H9 (cell line): ENCODE measurements at regions not wholly inside any gene's neighbourhood (a gene's known extent, or its start where the extent isn't known, plus 50 kb on each side); places are given as distances from the start of the nearest gene placed in this dataset.

ENCODE experiments used
- DNase-seq: peaks from one replicate; pipeline ENCODE4 v3.0.0-alpha.2; 2017
- H2AFZ ChIP-seq: one replicate; pipeline ENCODE4 v1.6.1; 2013; ENCODE audit warnings: mild to moderate bottlenecking, low read length, control low read depth, moderate library complexity
- H2AK5ac ChIP-seq: 2 replicates; pipeline ENCODE4 v1.6.1; 2013; ENCODE audit warnings: low read length, control low read depth, mixed read lengths; ENCODE audit not compliant: insufficient read length
- H2BK120ac ChIP-seq: one replicate; pipeline ENCODE4 v1.6.1; 2013; ENCODE audit warnings: low read depth, mild to moderate bottlenecking, low read length, control low read depth, inconsistent platforms; ENCODE audit not compliant: poor library complexity, severe bottlenecking
- H2BK12ac ChIP-seq: 2 replicates; pipeline ENCODE4 v1.6.1; 2013; ENCODE audit warnings: low read length, control low read depth, mixed read lengths, low read depth; ENCODE audit not compliant: insufficient read length
- H2BK15ac ChIP-seq: 2 replicates; pipeline ENCODE4 v1.6.1; 2013; ENCODE audit warnings: low read depth, low read length, control low read depth
- H2BK20ac ChIP-seq: one replicate; pipeline ENCODE4 v1.6.1; 2013; ENCODE audit warnings: low read depth, mild to moderate bottlenecking, low read length, control low read depth, inconsistent platforms; ENCODE audit not compliant: poor library complexity, severe bottlenecking
- H2BK5ac ChIP-seq: 2 replicates; pipeline ENCODE4 v1.6.1; 2013; ENCODE audit warnings: low read length, control low read depth, mixed read lengths; ENCODE audit not compliant: insufficient read length
- H3K14ac ChIP-seq: 2 replicates; pipeline ENCODE4 v1.6.1; 2013; ENCODE audit warnings: low read length, control low read depth; ENCODE audit not compliant: insufficient read depth
- H3K18ac ChIP-seq: 2 replicates; pipeline ENCODE4 v1.6.1; 2013; ENCODE audit warnings: low read depth, mild to moderate bottlenecking, mixed read lengths, low read length, control low read depth; ENCODE audit not compliant: insufficient read length
- H3K23ac ChIP-seq: 2 replicates; pipeline ENCODE4 v1.6.1; 2013; ENCODE audit warnings: low read length, control low read depth, mixed read lengths, low read depth; ENCODE audit not compliant: insufficient read length
- H3K23me2 ChIP-seq: 2 replicates; pipeline ENCODE4 v1.6.1; 2013; ENCODE audit warnings: low read depth, mild to moderate bottlenecking, mixed read lengths, low read length, control low read depth; ENCODE audit not compliant: insufficient read length, poor library complexity, severe bottlenecking
- H3K27ac ChIP-seq: 2 replicates; pipeline ENCODE4 v1.5.1; 2013; ENCODE audit warnings: low read length, control low read depth, mixed read lengths, low read depth; ENCODE audit not compliant: insufficient read length
- H3K27me3 ChIP-seq: 2 replicates; pipeline ENCODE4 v1.6.1; 2013; ENCODE audit warnings: low read length, control low read depth, inconsistent platforms; ENCODE audit not compliant: insufficient read depth
- H3K4ac ChIP-seq: 2 replicates; pipeline ENCODE4 v1.6.1; 2013; ENCODE audit warnings: low read depth, mild to moderate bottlenecking, control low read depth, inconsistent platforms, low read length, moderate library complexity
- H3K4me1 ChIP-seq: 2 replicates; pipeline ENCODE4 v1.6.1; 2013; ENCODE audit warnings: low read length, control low read depth, inconsistent platforms; ENCODE audit not compliant: insufficient read depth
- H3K4me2 ChIP-seq: 2 replicates; pipeline ENCODE4 v1.6.1; 2013; ENCODE audit warnings: low read length, control low read depth, mixed read lengths; ENCODE audit not compliant: insufficient read length, insufficient read depth
- H3K56ac ChIP-seq: 2 replicates; pipeline ENCODE4 v1.6.1; 2013; ENCODE audit warnings: low read depth, mild to moderate bottlenecking, mixed read lengths, low read length, control low read depth; ENCODE audit not compliant: insufficient read length
- H3K79me1 ChIP-seq: 2 replicates; pipeline ENCODE4 v1.6.1; 2013; ENCODE audit warnings: low read depth, mild to moderate bottlenecking, moderate library complexity, low read length, control low read depth, inconsistent platforms; ENCODE audit not compliant: insufficient read depth, poor library complexity, severe bottlenecking
- H3K79me2 ChIP-seq: 2 replicates; pipeline ENCODE4 v1.6.1; 2013; ENCODE audit warnings: low read length, control low read depth, inconsistent platforms; ENCODE audit not compliant: insufficient read depth
- H3K9ac ChIP-seq: 2 replicates; pipeline ENCODE4 v1.6.1; 2013; ENCODE audit warnings: low read length, control low read depth, mixed read lengths; ENCODE audit not compliant: insufficient read length; ENCODE audit errors: extremely low read depth
- H3K9me3 ChIP-seq: one replicate; pipeline ENCODE4 v1.6.1; 2013; ENCODE audit warnings: low read depth, low read length, inconsistent platforms; ENCODE audit not compliant: control insufficient read depth
- H3T11ph ChIP-seq: one replicate; pipeline ENCODE4 v1.6.1; 2013; ENCODE audit warnings: mild to moderate bottlenecking, low read length, control low read depth, inconsistent platforms
- H4K20me1 ChIP-seq: one replicate; pipeline ENCODE4 v1.6.1; 2013; ENCODE audit not compliant: control insufficient read depth, insufficient read length, insufficient read depth
- H4K5ac ChIP-seq: 2 replicates; pipeline ENCODE4 v1.6.1; 2013; ENCODE audit warnings: low read depth, mild to moderate bottlenecking, mixed read lengths, low read length, control low read depth; ENCODE audit not compliant: insufficient read length
- H4K8ac ChIP-seq: replicated peaks from 2 replicates; pipeline ENCODE4 v1.6.1; 2013; ENCODE audit warnings: low read length, control low read depth, mixed read lengths, low read depth; ENCODE audit not compliant: insufficient read length
- H4K91ac ChIP-seq: 2 replicates; pipeline ENCODE4 v1.6.1; 2013; ENCODE audit warnings: low read depth, mild to moderate bottlenecking, moderate library complexity, mixed read lengths, low read length, control low read depth; ENCODE audit not compliant: insufficient read length
- H3K27ac Mint-ChIP-seq, 3 experiments: 2 replicates in 2 of 3; 3 replicates in 1 of 3; pipeline ENCODE4 v1.8.0; 2020 to 2021; ENCODE audit warnings: mixed read lengths in 3 of 3, mild to moderate bottlenecking in 1 of 3, moderate library complexity in 1 of 3
- H3K27me3 Mint-ChIP-seq: 2 replicates; pipeline ENCODE4 v1.8.0; 2021; ENCODE audit warnings: low read depth, mild to moderate bottlenecking, moderate library complexity, mixed read lengths
- H3K36me3 Mint-ChIP-seq, 3 experiments: 2 replicates in 2 of 3; 3 replicates in 1 of 3; pipeline ENCODE4 v1.8.0; 2020 to 2021; ENCODE audit warnings: low read depth in 3 of 3, mixed read lengths in 3 of 3; ENCODE audit not compliant: insufficient read depth in 1 of 3
- H3K4me1 Mint-ChIP-seq, 2 experiments: 2 replicates each; pipeline ENCODE4 v1.8.0; 2020; ENCODE audit warnings: mixed read lengths in 2 of 2
- H3K4me3 Mint-ChIP-seq, 2 experiments: 2 replicates in 1 of 2; 3 replicates in 1 of 2; pipeline ENCODE4 v1.8.0; 2020 to 2021; ENCODE audit warnings: mild to moderate bottlenecking in 2 of 2, mixed read lengths in 2 of 2, moderate library complexity in 1 of 2
- H3K9me3 Mint-ChIP-seq, 2 experiments: 2 replicates in 1 of 2; 3 replicates in 1 of 2; pipeline ENCODE4 v1.8.0; 2020; ENCODE audit warnings: mild to moderate bottlenecking in 2 of 2, mixed read lengths in 2 of 2, moderate library complexity in 1 of 2
- WGBS: extraction: QIAGEN DNeasy Blood & Tissue Kit; methylation state at CpG from one replicate; pipeline ENCODE4 v1.1.7; 2013; ENCODE audit warnings: missing lambda C conversion rate, low lambda C conversion rate, mixed read lengths; ENCODE audit not compliant: insufficient read length; ENCODE audit errors: extremely low coverage; 5-methylcytosine and 5-hydroxymethylcytosine counted together
- TF ChIP-seq, protein P1 (sequence below): fragments of 200-600 bp; sonication (generic); conservative IDR thresholded peaks from 3 replicates; pipeline ENCODE4 v1.8.0; 2021; ENCODE audit warnings: antibody characterized with exemption, mild to moderate bottlenecking

DNA sequence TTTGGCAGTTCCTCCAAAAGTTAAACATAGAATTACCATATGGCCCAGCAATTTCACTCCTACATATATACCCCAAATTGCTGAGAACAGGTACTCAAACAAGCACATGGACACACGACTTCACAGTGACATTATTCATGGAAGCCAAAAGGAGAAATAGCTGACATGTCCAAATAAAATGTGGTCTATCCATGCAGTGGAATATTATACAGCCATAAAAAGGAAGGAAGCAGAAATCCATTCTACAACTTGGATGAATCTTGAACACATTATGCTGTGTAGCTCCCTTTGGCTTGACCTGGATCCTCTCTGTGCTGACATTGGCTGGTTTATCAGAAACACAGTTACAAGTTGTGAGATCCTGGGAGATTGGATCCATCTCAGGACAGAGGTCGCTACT is 370.9 kb upstream of the EEF2KMT start:
- Histone ChIP-seq H2AK5ac (no peak overlapping the region), H3K23me2 (no peaks in the 10 kb centered on the region), H3K4me1 (no peaks in the 10 kb centered on the region), H2BK12ac (no peak overlapping the region), H2AFZ (no peak overlapping the region), H4K91ac (no peak overlapping the region), H3K56ac (no peak overlapping the region), H3K9me3 (no peaks in the 10 kb centered on the region), H4K5ac (no peak overlapping the region), H4K8ac (no peak overlapping the region), H3K14ac (no peak overlapping the region), H2BK120ac (no peak overlapping the region), H3K4me2 (no peak overlapping the region), H3K27me3 (no peaks in the 10 kb centered on the region), H3K79me2 (no peaks in the 10 kb centered on the region), H3K27ac (no peak overlapping the region), H3T11ph (no peak overlapping the region), H3K4ac (no peak overlapping the region), H4K20me1 (no peaks in the 10 kb centered on the region), H3K23ac (no peak overlapping the region), H3K18ac (no peak overlapping the region), H2BK5ac (no peak overlapping the region), H2BK15ac (no peak overlapping the region), H2BK20ac (no peak overlapping the region), H3K9ac (no peak overlapping the region), H3K79me1 (no peaks in the 10 kb centered on the region)
- Mint-ChIP-seq H3K4me3 (no peak overlapping the region), H3K27me3 (peaks cover 10% of the 10 kb centered on the region), H3K36me3 (no peaks in the 10 kb centered on the region; a peak in 2 of 7 replicates), H3K4me1 (peaks cover 5 to 22% of the 10 kb centered on the region in 2 experiments; a peak in 3 of 4 replicates), H3K27ac (no peak overlapping the region), H3K9me3 (no peaks in the 10 kb centered on the region; a peak in 2 of 5 replicates)
- TF ChIP-seq, protein P1, sequence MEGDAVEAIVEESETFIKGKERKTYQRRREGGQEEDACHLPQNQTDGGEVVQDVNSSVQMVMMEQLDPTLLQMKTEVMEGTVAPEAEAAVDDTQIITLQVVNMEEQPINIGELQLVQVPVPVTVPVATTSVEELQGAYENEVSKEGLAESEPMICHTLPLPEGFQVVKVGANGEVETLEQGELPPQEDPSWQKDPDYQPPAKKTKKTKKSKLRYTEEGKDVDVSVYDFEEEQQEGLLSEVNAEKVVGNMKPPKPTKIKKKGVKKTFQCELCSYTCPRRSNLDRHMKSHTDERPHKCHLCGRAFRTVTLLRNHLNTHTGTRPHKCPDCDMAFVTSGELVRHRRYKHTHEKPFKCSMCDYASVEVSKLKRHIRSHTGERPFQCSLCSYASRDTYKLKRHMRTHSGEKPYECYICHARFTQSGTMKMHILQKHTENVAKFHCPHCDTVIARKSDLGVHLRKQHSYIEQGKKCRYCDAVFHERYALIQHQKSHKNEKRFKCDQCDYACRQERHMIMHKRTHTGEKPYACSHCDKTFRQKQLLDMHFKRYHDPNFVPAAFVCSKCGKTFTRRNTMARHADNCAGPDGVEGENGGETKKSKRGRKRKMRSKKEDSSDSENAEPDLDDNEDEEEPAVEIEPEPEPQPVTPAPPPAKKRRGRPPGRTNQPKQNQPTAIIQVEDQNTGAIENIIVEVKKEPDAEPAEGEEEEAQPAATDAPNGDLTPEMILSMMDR, result no peak
- WGBS, result no CpG with 5 or more reads among the region's 2 CpGs
- DNase-seq, result no peak
